GM21717 (cell line): ENCODE measurements at regions not wholly inside any gene's neighbourhood (a gene's known extent, or its start where the extent isn't known, plus 50 kb on each side); places are given as distances from the start of the nearest gene placed in this dataset.

Experiments used
- ATAC-seq: cut with Tn5 transposase; IDR thresholded peaks from one replicate; pipeline ENCODE4 v1.9.1; 2021; ENCODE audit warnings: mild to moderate bottlenecking, moderate library complexity; ENCODE audit not compliant: unreplicated experiment

DNA sequence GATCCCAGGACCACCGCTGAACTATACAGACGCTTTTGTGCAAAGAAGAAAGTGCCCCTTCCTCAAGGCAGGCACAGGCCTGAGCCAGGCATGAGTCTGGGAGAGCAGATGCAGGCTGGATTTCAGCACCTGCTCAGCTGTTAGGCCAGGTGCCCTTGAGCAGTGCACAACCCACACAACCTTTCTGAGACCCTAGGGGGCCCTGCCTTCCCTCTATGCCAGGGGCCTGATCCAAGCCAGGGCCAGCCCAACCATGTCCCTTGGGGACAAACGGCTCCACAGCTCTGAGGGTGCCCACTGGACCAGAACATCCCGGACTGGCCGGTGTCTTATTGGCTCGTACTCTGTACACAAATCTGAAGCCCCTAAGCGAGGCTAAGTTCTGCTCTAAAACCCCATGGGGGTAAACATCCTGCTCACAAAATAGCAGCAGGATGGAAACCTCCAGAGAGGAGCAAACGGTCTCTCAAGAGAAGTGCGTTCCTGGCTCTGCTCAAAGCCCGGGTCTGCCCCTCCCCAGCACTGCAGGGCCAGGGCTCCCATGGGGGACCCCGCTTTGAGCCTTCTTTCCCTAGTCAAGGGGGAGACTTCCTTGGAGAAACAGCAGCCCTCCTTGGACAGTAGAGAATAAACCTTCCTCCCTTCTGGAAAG is 275.1 kb downstream of the NPHP4 start:
- no peak for ATAC-seq

DNA sequence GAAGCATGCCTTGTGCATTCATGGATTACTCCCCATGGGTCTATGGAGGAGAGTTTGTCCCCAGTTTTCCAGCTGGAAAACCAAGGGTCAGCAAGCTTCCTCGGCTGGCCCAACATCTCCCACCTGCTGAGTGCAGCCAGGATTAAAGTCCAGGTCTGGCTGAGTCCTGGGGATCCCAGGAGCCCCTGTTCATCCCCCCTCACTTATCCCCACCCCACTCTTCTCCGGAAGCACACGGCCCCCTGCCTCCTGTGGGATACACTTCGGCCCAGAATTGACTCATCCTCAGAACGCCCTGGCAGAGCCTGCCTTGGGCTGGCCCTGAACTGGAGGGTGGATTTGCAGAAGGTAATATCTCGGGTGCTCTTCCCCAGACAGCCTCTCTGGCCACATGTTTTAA is 276.1 kb downstream of the NPHP4 start:
- ATAC-seq, result no peak

DNA sequence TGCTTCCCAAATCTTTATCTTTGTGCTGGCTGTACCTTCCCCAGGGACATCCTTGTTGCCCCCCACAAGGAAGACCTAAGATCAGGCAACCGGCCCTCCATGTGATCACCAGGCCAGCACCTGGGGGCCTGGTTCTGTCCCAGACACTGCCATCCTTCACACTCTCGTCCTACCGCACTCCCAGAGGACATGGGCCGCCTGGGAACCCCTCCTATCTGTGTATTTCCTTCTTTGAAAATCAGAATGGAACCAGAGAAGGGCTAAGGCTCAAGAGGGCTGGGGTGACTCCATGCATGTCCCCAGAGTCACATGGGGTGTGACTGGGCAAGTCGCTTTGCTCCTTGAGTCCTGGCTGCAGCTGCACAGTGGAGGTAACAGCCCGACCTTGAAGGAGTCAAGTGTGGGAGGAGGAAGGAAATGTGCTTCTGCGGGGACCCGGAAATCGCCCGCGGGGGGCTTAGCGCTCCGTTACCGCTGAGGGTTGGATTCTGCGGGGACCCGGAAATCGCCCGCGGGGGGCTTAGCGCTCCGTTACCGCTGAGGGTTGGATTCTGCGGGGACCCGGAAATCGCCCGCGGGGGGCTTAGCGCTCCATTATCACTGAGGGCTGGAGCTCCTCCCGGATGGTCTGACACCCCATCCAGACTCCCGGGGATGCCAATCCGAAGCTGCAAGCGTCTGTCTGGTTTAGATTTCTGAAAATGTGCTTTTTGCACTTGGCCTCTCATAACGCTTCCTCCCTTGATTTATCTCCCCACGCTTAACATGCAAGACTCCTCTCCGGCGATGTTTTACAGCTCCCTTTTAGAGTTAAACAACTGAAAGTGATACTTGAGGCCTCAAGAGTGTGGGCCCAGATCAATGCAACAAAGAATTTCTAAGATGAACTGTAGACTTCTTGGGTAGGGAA is 278.9 kb downstream of the NPHP4 start:
- ATAC-seq, result no peak

DNA sequence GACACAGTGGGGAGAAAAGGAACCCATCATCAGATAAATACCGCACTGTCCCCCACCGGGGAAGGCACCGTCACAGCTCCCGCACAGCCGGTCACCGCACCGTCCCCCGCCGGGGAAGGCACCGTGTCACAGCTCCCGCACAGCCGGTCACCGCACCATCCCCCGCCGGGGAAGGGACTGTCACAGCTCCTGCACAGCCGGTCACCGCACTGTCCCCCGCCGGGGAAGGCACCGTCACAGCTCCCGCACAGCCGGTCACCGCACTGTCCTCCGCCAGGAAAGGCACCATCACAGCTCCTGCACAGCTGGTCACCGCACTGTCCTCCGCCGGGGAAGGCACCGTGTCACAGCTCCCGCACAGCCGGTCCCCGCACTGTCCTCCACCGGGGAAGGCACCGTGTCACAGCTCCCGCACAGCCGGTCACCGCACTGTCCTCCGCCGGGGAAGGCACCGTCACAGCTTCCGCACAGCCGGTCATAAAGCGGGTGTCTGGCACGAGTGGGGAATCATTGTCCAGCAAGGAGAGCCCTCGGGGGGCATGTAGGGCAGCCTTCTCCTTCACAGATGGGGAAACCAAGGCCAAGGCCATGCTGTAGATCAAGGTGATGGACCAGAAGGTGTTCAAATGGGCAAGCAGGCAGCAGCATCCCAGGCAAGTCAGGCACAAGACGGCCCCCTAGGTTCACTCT is 280.1 kb downstream of the NPHP4 start:
- no peak for ATAC-seq

DNA sequence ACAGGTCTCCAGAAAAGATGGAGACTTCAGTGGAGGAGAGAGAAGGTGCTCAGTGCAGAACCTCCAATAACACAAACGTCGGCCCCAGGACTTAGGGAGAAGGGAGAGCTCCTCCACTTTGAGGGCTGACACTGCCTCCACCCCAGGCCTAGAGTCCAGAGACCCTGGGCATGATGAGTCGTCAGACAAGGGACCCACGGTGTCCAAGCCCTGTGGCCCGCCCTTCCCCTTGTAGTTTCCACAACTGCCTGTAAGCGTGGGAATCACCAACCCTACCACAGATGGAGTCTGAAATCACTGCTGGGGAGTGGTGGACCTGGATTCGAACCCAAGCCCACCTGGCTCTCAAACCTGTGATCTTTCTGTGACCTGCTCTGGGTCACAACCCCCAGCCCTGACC is 281.1 kb downstream of the NPHP4 start:
- ATAC-seq, result no peak

DNA sequence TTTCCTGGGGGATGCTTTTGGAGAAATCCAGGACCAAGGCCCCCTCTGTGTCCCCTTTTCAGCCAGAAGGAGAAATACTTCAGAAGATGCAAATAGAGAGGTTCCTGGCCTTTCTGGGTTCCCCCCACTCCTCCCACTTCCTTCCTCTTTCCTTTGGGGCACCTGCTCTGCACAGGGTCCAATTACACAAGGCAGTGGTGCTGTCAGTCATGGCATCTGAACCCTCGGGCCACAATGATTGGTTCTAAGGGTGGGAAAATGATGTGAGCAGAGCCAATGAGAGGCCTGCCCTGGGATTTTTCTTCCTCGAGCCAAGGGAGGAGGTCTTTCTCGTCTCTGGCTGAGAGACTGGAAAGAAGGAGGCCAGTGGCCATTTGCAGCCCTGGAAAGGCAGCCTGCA is 282.2 kb downstream of the NPHP4 start:
- no peak for ATAC-seq

DNA sequence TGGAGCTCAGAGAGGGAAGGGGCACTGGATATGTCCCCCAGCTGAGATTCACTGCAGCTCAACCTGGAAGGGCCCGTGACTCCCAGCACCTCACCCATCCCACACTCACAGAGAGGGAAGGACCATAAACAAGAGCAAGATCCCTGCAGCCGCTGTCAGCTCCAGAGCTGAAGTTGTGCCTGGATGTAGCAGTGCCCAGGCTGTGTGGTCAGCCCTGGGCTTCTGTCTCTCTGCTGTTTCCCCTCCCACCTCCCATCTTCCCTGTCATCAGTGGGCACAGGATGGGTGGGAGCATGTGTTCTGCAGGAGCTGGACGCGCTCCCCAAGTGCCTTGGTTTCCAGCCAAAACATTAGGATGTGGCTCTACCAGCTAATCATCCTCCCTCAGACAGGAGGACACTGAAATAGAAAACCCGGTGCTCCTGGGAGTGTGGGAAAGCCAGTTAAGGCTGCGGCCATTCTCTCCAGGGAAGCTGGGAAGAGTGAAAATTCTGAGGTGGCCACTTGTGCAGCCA is 282.7 kb downstream of the NPHP4 start:
- ATAC-seq, result no peak

DNA sequence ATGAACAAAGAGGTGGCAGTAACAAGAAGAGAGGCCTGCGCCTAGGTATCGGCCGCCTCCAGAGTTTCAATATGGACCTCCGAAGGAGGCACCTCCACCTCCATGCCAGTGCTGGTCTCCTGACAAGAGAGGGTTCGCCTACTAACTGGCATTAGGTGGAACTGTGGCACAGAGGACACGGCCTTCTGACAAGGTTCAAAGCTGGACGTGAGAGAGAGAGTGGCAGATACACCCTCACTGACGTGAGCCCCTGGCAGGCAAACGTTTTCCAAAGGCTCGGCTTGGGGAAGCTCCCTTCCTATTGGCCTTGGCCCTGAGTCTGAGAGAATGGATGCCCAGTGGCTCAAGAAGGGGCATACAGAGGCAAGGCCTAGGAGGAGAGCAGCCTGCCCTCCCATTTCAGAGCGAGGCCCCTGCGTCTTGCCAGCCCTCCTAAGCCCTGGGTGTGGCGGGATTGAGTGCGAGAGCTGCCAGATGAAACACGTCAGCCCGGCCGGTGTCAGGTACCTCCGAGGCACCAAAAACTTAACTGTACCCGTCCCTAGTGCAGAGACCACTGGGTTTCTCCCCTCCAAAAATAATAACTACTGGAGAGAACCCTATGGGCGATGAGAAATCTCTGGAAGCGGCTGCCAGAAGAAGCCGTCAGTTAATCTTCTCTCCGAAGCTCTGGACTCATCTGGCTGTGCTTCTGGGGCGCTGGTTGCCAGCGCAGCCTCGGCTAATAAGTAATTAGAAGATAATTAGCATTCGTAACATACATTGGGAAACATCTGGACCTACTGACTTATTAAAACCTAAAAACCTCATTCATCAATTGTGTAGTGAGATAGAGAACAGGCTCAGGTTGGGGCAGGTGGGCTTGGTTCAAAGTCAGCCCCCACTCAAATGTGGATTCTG is 283.6 kb downstream of the NPHP4 start:
- ATAC-seq, result no peak

DNA sequence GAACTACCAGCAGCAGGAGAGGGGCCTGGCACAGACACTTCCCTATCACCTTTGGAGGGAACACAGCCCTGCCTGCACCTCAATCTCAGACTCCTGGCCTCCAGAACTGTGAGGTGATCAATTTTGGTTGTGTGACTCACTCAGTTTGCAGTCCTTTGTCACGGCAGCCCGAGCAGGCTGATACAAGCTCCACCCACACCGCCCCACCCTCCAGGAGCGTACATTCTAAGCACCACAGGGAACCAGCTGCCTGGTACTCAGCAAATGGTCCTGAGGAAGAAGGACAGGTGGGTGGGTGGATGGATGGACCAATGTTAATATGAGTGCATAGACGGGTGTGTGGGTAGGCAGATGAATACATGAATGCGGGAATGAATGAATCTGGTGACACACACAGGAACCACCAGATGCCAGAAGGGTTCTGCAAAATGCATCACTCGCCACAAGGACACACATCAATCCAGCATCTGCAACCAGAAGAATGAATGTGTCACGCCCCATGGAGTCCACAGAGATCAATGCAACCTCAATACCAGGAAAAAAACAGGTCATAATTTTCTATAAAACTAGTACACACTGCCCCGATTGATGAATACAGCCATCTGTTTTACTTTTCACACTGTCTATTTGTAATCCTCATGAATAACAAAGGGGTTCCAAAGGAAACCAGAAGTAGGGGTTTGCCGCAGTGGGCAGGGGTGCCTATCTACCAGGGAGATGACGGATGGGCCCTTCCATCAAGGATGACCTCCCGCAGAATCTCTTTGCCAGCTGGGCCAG is 284.5 kb downstream of the NPHP4 start:
- no peak for ATAC-seq

DNA sequence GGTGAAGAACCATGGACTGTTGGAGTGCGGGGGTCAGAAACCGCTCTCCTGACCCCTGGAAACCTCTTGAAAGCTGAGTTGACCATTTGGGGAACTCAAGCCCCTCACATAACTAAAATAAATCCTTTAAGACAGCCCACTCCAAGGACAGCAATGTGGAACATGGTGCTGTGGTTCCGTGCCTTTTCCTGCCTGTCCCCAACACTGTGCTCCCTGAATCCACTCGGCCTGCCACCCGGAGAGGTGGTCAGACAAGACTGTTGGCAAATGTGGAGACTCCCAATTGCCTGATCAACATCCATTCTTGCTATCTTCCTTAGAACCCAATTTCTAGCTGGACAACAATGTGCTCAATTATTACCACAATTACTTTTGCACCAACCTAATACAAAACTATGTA is 286.0 kb downstream of the NPHP4 start:
- no peak for ATAC-seq

DNA sequence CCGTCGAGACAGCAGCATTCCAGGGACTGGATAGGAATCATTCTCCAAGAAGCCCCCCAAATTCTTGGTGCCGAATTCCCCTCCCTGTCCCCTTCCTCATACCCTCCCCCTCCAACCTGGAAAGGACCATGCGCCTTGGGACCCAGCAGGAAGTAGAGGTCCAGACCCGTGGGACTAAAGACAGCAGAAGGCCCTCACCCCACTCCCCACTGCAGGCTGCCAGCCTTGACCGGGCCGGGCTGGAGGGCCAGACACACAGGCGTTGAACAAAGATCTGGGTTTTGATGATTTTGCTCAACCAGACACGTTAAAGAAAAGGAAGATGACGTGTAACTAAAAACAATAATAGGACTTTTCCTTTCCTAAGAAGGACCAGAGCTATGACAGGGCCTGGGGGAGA is 286.5 kb downstream of the NPHP4 start:
- no peak for ATAC-seq

DNA sequence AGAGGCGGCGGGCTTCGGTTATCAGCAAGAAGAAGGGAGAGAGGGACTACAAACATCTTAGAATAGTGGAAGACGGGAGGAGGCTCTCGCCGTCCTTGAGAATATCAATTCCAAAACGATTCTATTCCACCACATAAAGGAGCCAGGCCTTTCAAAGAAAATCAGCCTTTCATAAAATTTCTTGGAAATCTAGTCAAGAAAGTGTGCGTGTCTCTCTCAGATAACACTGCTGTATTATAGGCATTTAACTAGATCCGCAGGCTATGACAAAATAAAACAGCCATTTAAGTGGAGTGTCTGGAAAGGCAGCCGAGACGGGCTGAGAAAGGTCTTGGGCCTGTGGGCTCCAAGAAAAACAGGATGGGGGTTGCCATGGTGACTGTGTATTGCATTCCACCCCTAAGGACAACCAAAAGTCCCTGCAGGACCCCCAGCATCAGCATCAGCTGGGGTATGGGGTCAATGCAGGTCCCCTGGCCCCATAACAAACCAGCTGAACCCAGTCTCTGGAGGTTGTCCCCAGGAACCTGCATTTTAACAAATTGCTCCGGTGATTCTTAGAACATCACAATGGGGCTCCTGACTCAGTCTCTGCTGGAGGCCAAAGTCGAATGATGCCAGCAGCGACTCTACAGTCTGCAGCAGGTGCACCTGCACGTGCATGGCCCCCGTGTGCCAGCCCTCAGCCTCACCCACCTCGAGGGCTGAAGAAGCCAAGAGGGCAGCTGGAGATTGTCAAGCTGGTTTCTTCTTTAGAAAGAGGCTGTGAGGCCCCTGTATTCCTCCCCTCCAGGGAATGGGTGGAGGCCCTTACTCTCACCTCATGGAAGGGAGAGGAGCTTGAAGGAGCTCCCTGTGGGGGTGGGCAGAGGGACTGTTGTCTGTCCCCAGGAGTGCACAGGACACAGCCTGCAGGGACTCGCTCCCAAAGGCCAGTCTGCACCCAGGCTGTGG is 287.4 kb downstream of the NPHP4 start:
- no peak for ATAC-seq

DNA sequence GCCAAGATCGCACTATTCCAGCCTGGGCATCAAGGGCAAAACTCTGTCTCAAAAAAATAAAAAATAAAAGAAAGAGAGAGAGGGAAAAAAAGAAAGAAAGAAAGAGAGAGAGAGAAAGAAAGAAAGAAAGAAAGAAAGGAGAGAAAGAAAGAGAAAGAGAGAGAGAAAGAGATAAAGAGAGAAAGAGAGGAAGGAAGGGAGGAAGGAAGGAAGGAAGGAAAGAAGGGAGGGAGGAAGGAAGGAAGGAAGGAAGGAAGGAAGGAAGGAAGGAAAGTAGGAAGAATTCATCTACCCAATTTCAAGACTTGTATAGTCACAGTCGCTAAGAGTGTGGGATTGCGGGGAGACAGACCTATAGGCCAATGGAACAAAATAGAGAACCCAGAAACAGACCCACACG is 290.6 kb downstream of the NPHP4 start:
- ATAC-seq, result no peak

DNA sequence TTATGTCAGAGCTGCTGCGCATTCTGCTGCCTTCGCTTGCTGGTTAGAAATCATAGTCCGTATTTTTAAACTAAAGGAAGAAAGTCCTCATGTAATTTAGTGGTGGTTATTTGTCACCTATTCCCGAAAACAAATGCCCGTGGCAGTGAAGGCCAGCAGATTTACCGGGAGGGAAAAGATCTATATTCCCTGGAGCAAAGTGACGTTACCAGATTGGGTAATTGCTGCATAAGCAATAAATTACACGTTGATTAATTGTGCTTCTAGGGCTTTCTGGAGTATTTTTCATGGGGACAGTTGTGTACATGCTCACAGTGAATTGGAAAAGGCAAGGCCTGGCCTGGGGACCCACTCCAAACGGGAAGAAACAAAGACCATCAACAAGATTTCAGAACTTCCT is 298.7 kb downstream of the NPHP4 start:
- ATAC-seq, result no peak

DNA sequence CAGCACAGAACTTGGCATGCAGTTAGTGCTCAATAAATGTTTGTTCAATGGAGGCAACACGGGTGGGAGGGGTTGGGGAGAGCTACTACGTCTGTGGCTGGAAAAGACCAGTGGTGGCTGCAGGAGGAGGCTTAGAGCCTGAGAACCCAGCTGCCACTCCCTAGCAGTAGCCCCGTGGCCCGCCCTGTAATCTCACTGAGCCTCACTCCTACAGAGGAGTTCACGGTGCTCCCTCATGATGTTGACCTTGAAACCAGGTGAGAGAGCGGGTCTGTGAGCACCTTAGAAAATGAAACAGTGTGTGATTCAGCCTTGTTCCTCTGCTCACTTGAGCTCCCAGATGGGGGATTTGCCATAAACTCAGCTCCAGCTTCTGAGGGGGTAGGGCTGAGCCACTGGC is 299.6 kb downstream of the NPHP4 start:
- no peak for ATAC-seq

DNA sequence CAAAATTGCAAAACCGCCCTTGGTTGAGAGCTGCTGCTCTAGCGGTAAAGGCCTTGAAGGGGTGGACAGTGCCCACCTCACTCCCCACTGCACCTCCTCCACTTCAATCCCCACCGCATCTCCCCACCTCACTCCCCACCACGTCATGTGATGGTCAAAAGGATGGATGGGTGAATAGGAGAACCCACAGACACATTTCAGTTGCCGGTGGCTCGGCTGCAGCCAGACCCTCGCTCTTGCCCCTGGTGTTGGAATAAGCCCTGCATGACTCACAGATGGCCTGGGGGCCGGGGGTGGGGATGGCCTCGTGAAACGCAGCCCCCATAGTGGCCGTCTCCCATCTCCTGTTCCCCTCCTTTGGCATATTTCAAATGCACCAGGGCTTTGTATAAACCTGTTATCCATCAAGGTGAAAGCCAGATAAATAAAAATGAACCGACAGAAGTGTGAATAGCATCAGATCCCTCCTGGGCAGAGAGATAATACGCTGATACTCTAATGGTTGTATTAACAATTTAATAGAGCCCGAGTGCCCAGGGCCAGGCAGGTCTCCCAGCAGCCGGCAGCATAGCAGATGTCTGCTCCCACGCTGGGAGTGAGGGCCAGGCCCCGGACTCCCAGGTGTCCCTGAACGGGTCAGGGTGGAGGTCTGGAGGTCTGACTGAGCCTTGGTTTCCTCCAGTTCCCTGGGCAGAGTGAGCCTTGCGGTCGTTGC is 300.3 kb downstream of the NPHP4 start:
- no peak for ATAC-seq

DNA sequence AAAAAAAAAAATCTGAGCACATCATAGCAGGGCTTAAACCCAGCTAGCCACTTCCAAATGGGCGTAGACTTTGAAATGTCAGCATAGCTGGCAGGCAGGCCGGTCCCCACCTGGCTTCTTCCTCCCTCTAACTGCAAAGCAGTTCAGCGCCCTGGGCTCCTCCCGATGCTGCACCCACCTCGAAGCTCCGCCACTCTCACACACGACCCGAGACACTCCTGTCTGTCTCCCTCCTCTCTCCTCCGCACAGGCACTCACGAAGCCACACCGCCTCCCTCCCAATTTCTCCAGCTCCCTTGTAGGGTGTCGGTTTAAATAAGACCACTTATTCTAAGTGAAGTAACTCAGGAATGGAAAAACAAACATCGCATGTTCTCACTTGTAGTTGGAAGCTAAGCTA is 301.3 kb downstream of the NPHP4 start:
- no peak for ATAC-seq

DNA sequence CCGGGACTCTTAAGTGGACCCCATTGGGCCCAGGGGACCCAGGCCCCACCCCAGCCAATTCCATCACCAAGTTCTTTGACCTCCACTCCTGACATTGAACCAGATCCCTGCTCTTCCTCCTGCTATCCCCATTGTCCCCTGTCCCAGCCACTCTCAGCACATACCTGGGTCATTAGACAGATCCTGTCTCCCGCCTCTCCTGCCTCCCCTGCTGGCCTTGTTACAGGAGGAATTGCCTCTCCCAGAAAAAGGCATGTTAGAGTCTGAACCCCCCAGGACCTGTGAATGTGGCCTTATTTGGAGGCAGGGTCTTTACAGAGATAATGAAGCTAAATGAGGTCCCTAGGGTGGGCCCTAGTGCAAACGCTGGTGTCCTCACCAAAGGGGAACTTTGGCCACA is 301.9 kb downstream of the NPHP4 start:
- no peak for ATAC-seq
